Astrocyte of the cerebellum (primary cell): ENCODE measurements at regions not wholly inside any gene's neighbourhood (a gene's known extent, or its start where the extent isn't known, plus 50 kb on each side); places are given as distances from the start of the nearest gene placed in this dataset.

Experiments
- DNase-seq: peaks from one replicate; pipeline ENCODE4 v3.0.0-alpha.2; 2011; ENCODE audit warnings: low read depth
- H3K4me3 ChIP-seq: 2 replicates; pipeline ENCODE4 v1.5.1; 2011; ENCODE audit warnings: mild to moderate bottlenecking, low read depth, low read length, moderate library complexity
- CTCF ChIP-seq: IDR thresholded peaks from 2 replicates; pipeline ENCODE4 v1.5.1; 2012; ENCODE audit warnings: low read length, low read depth, moderate library complexity, mild to moderate bottlenecking; ENCODE audit errors: missing control alignments
- in situ Hi-C: cut with HindIII; loops from 2 replicates; pipeline ENCODE4 v1.10.0; 2017; ENCODE audit warnings: low sequenced_read_pairs

- no peak for TF ChIP-seq CTCF
- in situ Hi-C loops, result no loop called here
- no peak overlapping the region for H3K4me3 ChIP-seq
- no peak for DNase-seq
Observed at GRCh38 chr3:11089931-11090330, 64.4 kb upstream of the HRH1 start.

GRCh38 chr3:11090551-11090950, 63.7 kb upstream of the HRH1 start:
- in situ Hi-C loops, result no loop called here
- no peak overlapping the region for H3K4me3 ChIP-seq
- TF ChIP-seq CTCF, result no peak
- DNase-seq, result no peak

GRCh38 chr3:11091088-11091590, 63.2 kb upstream of the HRH1 start:
- no peak overlapping the region for H3K4me3 ChIP-seq
- in situ Hi-C loops, result no loop called here
- no peak for TF ChIP-seq CTCF
- no peak for DNase-seq

- in situ Hi-C loops, result no loop called here
- no peak for TF ChIP-seq CTCF
- H3K4me3 ChIP-seq, result no peak overlapping the region
- no peak for DNase-seq
Observed at GRCh38 chr3:11091791-11092190, 62.5 kb upstream of the HRH1 start.

GRCh38 chr3:11093823-11094340, 60.4 kb upstream of the HRH1 start:
- DNase-seq, result no peak
- no peak overlapping the region for H3K4me3 ChIP-seq
- in situ Hi-C loops, result no loop called here
- TF ChIP-seq CTCF, result no peak

- in situ Hi-C loops, result no loop called here
- no peak for DNase-seq
- TF ChIP-seq CTCF, result peak; percentile 40
- H3K4me3 ChIP-seq, result no peak overlapping the region
Observed at GRCh38 chr3:11095932-11096265, 58.4 kb upstream of the HRH1 start.
